ENCODE measurements at regions not wholly inside any gene's neighbourhood (a gene's known extent, or its start where the extent isn't known, plus 50 kb on each side); places are given as distances from the start of the nearest gene placed in this dataset.
"Not testable (repeated sequence)": the region's sequence is repeated elsewhere in the genome, so short reads cannot be mapped to it uniquely, and the experiment has no call there.

GRCh38 chrX:3882553-3882920 is 169.1 kb upstream of the PRKX start:
- not testable (repeated sequence) for DNase-seq

GRCh38 chrX:3881898-3882552 is 168.6 kb upstream of the PRKX start:
- not testable (repeated sequence) for DNase-seq

- not testable (repeated sequence) for DNase-seq
Measured at GRCh38 chrX:3881255-3881895, 167.9 kb upstream of the PRKX start.

DNA sequence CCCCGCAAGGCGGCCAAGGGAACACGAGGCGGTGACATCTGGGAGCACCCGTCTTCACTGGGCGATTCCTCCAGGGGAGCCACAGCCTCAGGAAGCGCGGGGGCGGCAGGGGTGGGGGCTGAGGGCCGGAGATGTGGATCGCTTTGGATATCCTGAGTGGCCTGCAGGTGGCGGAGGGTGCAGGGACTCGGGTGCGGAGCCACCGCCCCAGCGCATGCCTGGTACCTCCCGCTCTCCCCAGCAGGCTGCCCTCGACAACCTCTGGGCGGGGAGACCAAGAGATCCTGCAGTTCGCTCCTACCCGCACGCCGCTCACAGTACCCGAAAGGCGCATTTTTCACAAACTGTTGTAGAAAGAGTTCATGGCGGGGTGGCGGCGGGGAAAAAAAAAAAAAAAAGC is 162.9 kb upstream of the PRKX start:
- DNase-seq, result not testable (repeated sequence)

DNA sequence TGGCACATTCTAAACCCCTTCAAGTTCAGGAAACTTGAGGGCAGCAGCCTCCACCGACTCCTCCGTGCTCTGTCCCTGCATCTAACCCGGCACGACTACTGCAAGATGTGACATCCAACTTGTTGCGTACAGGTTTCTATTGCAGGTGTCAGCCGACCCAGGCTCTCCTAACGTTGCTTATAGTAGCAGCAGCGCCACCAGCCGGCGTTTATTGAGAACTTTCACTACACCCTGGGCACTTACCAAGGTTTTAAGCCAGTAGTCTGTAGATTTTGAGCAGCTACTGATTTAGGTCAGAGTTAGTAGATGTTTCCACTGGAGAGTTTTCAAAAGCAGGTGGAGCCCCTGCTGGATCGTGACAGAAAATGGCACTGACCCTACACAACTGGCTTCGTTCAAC is 162.2 kb upstream of the PRKX start:
- not testable (repeated sequence) for DNase-seq

- DNase-seq, result not testable (repeated sequence)
Measured at GRCh38 chrX:3872226-3872879, 158.9 kb upstream of the PRKX start.

- DNase-seq, result not testable (repeated sequence)
Measured at GRCh38 chrX:3867067-3867831, 153.8 kb upstream of the PRKX start.

GRCh38 chrX:3858332-3858731 is 144.9 kb upstream of the PRKX start:
- not testable (repeated sequence) for DNase-seq

DNA sequence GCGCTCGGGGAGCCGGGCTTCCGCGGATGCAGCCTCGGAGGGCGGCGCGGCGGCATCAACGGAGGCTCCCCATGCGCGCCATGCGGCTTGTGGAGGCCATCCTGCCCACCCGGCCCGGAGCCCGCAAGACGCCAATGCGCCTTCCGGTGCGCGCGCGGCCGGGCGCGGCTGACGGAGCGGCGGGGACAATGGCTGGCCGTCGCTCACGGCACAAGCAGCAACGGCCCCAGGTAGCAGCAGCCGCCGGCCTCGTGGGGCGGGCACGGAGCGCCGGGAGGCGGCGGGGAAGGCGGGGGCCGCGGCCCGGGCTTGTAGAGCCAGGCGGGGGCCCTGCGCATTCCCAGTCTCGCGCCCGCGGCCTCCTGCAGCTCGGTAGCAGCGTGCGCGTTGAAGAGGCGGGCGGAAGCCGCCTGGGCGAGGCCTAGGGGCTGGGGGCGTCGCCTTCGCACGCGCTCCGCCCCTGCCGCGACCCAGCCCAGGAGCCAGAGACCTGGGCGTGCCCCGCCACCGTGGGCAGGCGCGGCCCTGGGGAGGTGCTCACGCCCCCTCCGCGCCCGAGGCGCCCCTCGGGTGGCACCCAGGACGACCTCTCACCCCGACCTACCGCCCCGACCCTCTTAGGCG is 130.2 kb upstream of the PRKX start:
- DNase-seq, result not testable (repeated sequence)

DNA sequence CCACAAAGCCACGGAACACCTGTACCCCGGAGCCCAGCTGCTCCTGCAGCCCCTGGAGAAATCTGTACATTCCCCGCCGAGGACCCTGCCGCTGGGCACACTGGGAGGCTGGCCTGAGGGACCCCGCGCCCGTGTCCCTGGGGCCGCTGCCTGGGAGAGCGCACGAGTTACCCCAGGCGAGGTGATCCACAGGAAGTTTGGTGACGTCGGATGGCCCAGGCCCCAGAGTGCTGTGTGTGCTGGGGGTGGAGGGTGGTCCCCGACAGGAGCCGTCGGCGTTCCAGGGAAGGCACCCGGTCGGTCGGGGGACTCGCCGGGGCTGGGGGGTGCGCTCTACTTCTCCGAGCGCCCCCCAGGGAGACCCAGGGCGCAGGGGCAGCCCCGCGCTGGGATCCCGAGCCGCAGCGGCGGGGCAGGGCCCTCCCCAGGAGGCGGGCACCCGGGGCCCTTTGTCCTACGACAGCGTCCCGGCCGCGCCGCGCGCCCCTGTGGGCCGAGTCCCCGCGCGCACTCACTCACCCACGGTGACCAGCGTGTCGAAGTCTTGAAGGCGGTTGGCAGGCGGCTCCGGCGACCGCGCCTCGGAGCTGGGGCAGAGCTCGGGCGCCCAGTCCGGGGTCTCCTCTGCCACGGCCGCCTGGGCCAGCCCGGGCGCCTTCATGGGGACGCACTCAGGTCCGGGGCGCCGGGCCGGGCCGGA is 129.5 kb upstream of the PRKX start:
- peak; percentile 6 to 7 for DNase-seq

- DNase-seq, result not testable (repeated sequence)
Measured at GRCh38 chrX:3838754-3839153, 125.3 kb upstream of the PRKX start.

GRCh38 chrX:3837958-3838643 is 124.7 kb upstream of the PRKX start:
- DNase-seq, result not testable (repeated sequence)

GRCh38 chrX:3837211-3837610 is 123.8 kb upstream of the PRKX start:
- not testable (repeated sequence) for DNase-seq

GRCh38 chrX:3833761-3834542 is 120.5 kb upstream of the PRKX start:
- DNase-seq, result not testable (repeated sequence)

DNA sequence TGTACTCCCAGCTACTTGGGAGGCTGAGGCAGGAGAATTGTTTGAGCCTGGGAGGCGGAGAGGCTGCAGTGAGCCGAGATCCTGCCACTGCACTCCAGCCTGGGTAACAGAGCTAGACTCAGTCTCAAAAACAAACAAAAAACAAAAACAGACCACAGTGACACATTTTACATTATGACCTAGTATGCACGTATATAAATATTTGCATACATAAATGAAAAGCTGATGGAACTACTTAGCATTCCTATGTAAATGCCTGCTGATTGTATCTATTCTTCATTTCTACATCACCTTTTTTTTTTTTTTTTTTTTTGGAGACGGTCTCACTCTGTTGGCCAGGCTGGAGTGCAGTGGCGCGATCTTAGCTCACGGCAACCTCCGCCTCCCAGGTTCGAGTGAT is 116.6 kb upstream of the PRKX start:
- DNase-seq, result not testable (repeated sequence)

- DNase-seq, result not testable (repeated sequence)
Measured at GRCh38 chrX:3829041-3829531, 115.6 kb upstream of the PRKX start.

DNA sequence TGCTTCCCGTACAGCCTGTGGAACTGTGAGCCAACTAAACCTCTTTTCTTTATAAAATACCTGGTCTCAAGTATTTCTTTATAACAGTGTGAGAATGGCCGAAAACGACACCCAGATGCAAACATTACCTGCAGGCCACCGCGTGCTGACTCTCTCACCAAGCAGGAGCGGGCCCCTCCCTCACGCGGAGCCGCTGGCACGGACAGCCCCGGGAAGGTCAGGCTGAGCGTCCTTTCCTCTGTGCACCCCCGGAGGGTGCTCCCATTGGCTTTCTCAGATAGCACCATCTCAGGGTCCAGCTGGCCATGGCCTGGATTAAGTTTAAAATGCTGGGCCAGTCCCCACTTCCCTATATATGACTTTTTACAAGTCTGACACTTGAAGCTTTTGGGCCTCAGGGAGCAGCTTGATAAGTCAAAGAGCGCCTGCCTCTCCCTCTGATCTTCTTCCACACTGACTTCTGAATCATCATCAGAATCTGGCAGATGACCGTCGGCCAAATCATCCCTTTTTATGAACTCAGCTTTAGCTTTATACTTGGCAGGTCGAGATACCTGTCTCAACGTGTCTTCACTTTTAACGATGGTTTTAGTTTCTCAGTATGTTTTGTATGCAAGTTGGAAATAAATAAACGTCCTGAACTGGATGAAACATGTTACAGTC is 115.1 kb upstream of the PRKX start:
- DNase-seq, result not testable (repeated sequence)

- not testable (repeated sequence) for DNase-seq
Measured at GRCh38 chrX:3824008-3824407, 110.6 kb upstream of the PRKX start.

- no peak for DNase-seq
Measured at GRCh38 chrX:3820167-3820566, 106.7 kb upstream of the PRKX start.

- DNase-seq, result not testable (repeated sequence)
Measured at GRCh38 chrX:3817480-3817879, 104.0 kb upstream of the PRKX start.
